Stimulated activated CD8-positive, alpha-beta memory T cell treated with anti-CD3 and anti-CD28 coated beads, Interleukin-12 subunit alpha, Interleukin-12 subunit beta, amount 100 ng/mL, for 24 hours (primary cell): ENCODE measurements at regions not wholly inside any gene's neighbourhood (a gene's known extent, or its start where the extent isn't known, plus 50 kb on each side); places are given as distances from the start of the nearest gene placed in this dataset.
"Not testable (repeated sequence)": the region's sequence is repeated elsewhere in the genome, so short reads cannot be mapped to it uniquely, and the experiment has no call there.

Experiments
- DNase-seq: peaks from one replicate; pipeline ENCODE4 v3.0.0-alpha.2; 2020; ENCODE audit errors: extremely low read depth

GRCh38 chr10:81441624-81442023, 433.4 kb upstream of the NRG3 start:
- DNase-seq: not testable (repeated sequence)

- DNase-seq: no peak
Measured at GRCh38 chr10:81444242-81444929, 430.6 kb upstream of the NRG3 start.

GRCh38 chr10:81450651-81451050, 424.3 kb upstream of the NRG3 start:
- no peak for DNase-seq

GRCh38 chr10:81472927-81473470, 402.0 kb upstream of the NRG3 start:
- DNase-seq: no peak

GRCh38 chr10:81473755-81474154, 401.2 kb upstream of the NRG3 start:
- DNase-seq: no peak

GRCh38 chr10:81479316-81479715, 395.7 kb upstream of the NRG3 start:
- DNase-seq: no peak

GRCh38 chr10:81496626-81497025, 378.4 kb upstream of the NRG3 start:
- no peak for DNase-seq

- DNase-seq: no peak
Measured at GRCh38 chr10:81498011-81498551, 376.9 kb upstream of the NRG3 start.

- DNase-seq: no peak
Measured at GRCh38 chr10:81502677-81503359, 372.2 kb upstream of the NRG3 start.

- DNase-seq: not testable (repeated sequence)
Measured at GRCh38 chr10:81505777-81506176, 369.2 kb upstream of the NRG3 start.

- DNase-seq: no peak
Measured at GRCh38 chr10:81514811-81515210, 360.2 kb upstream of the NRG3 start.

GRCh38 chr10:81520688-81521087, 354.3 kb upstream of the NRG3 start:
- DNase-seq: no peak

- DNase-seq: no peak
Measured at GRCh38 chr10:81524467-81524866, 350.5 kb upstream of the NRG3 start.

GRCh38 chr10:81532403-81532802, 342.6 kb upstream of the NRG3 start:
- DNase-seq: no peak

GRCh38 chr10:81534991-81535390, 340.0 kb upstream of the NRG3 start:
- no peak for DNase-seq

GRCh38 chr10:81541517-81541916, 333.5 kb upstream of the NRG3 start:
- no peak for DNase-seq

GRCh38 chr10:81546243-81546642, 328.8 kb upstream of the NRG3 start:
- DNase-seq: no peak

- no peak for DNase-seq
Measured at GRCh38 chr10:81548160-81548559, 326.8 kb upstream of the NRG3 start.

- DNase-seq: no peak
Measured at GRCh38 chr10:81564143-81564542, 310.9 kb upstream of the NRG3 start.

- no peak for DNase-seq
Measured at GRCh38 chr10:81569488-81569887, 305.5 kb upstream of the NRG3 start.

- DNase-seq: no peak
Measured at GRCh38 chr10:81570349-81570748, 304.6 kb upstream of the NRG3 start.

- no peak for DNase-seq
Measured at GRCh38 chr10:81570878-81571794, 303.9 kb upstream of the NRG3 start.
